WERI-Rb-1 (cell line): ENCODE measurements at regions not wholly inside any gene's neighbourhood (a gene's known extent, or its start where the extent isn't known, plus 50 kb on each side); places are given as distances from the start of the nearest gene placed in this dataset.

Experiments
- DNase-seq: peaks from one replicate; pipeline ENCODE4 v3.0.0-alpha.2; 2020
- H3K27ac ChIP-seq: fragments of 250-450 bp; sonication (Bioruptor Pico); 2 replicates; pipeline ENCODE4 v1.5.1; 2020; ENCODE audit warnings: mild to moderate bottlenecking, moderate library complexity
- H3K27me3 ChIP-seq: fragments of 250-450 bp; sonication (Bioruptor Pico); 2 replicates; pipeline ENCODE4 v1.5.1; 2021; ENCODE audit warnings: mild to moderate bottlenecking, low read depth, moderate library complexity; ENCODE audit not compliant: insufficient read depth, severe bottlenecking
- H3K36me3 ChIP-seq: fragments of 250-450 bp; sonication (Bioruptor Pico); 2 replicates; pipeline ENCODE4 v1.5.1; 2020; ENCODE audit warnings: mild to moderate bottlenecking, moderate library complexity
- H3K4me3 ChIP-seq: 2 replicates; pipeline ENCODE4 v1.5.1; 2011; ENCODE audit warnings: low read depth, mild to moderate bottlenecking, control low read depth, low read length
- H3K9me3 ChIP-seq: fragments of 250-450 bp; sonication (Bioruptor Pico); 2 replicates; pipeline ENCODE4 v1.5.1; 2021; ENCODE audit warnings: mild to moderate bottlenecking, moderate library complexity; ENCODE audit not compliant: severe bottlenecking
- TF ChIP-seq, protein P1 (sequence below): IDR thresholded peaks from 2 replicates; pipeline ENCODE4 v1.5.1; 2011; ENCODE audit warnings: low read depth, mild to moderate bottlenecking, control low read depth, inconsistent platforms, low read length

DNA sequence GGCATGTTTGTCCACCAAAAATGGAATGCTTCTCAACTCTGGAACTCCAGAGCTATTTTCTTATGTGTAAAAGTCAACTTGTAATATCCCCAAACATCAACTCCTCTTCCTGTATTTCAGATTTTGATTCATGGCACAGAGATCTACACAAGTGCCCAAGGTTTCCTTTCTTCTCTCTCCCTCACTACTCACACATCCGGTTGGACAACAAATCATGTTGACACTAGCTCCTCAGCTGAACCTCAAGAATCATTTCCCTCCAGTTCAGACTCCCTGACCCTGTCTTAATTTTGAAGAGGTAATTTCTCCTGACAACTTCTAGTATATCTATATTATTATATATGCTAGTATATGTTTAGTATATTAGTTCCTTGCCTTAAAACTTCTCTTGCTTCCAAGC lies 485.4 kb upstream of the CCDC196 start:
- H3K27ac ChIP-seq, result no peak overlapping the region
- TF ChIP-seq, protein P1, sequence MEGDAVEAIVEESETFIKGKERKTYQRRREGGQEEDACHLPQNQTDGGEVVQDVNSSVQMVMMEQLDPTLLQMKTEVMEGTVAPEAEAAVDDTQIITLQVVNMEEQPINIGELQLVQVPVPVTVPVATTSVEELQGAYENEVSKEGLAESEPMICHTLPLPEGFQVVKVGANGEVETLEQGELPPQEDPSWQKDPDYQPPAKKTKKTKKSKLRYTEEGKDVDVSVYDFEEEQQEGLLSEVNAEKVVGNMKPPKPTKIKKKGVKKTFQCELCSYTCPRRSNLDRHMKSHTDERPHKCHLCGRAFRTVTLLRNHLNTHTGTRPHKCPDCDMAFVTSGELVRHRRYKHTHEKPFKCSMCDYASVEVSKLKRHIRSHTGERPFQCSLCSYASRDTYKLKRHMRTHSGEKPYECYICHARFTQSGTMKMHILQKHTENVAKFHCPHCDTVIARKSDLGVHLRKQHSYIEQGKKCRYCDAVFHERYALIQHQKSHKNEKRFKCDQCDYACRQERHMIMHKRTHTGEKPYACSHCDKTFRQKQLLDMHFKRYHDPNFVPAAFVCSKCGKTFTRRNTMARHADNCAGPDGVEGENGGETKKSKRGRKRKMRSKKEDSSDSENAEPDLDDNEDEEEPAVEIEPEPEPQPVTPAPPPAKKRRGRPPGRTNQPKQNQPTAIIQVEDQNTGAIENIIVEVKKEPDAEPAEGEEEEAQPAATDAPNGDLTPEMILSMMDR, result no peak
- H3K27me3 ChIP-seq, result no peaks in the 10 kb centered on the region
- no peak for DNase-seq
- H3K36me3 ChIP-seq, result no peaks in the 10 kb centered on the region
- peaks cover 8% of the 10 kb centered on the region for H3K9me3 ChIP-seq
- no peak overlapping the region for H3K4me3 ChIP-seq

DNA sequence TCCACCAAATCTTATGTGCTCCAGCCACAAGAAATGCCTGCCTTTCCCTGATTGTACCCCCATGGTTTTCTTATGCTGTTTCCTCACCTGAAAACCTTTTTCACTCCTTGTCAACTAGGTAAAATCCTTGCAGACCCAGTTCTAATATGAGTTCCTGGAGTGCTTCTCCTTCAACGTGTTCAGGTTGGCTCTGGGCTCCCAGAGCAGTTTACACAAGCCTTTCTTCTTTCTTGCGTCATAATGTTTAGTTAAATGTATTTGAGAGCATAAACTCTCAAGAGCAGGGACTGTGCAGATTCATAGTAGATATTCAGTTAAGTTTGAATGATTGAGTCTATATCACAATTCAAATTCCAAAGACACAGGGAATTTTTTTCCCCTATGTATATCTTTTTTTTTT lies 484.8 kb upstream of the CCDC196 start:
- TF ChIP-seq, protein P1, result no peak
- H3K27me3 ChIP-seq, result no peaks in the 10 kb centered on the region
- H3K4me3 ChIP-seq, result no peak overlapping the region
- H3K36me3 ChIP-seq, result no peaks in the 10 kb centered on the region
- H3K27ac ChIP-seq, result no peak overlapping the region
- no peak for DNase-seq
- peaks cover 8% of the 10 kb centered on the region for H3K9me3 ChIP-seq

DNA sequence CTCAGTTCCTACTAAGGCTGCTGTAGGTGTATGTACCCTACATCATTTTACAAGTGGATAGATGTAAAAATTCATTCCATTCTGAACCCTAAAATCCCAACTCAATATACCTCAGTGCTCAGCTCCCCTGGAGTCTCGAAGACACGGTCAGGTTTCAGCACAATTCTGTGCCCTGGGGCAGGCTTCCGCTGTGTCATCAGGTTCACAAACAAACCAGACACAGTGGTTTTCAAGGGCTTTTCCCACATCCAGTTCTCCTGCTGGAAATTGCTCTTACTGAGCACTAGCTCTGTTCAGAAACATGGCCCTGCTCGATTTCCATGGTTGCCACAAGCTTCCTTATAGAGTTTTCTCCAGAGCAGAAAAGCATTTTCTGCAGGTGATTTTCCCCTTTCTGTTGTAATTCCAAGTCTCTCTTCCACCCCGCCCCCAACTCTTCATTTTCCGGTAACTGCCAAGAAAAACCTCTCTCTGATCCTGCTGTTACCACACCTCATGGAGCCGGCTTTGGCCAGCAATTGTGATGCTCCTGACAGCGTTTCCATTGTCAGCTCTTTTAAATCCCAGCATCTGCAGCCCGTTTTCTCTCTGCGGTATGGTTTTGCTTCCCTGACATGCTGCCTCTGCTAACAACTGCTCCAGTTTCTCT lies 483.0 kb upstream of the CCDC196 start:
- no peak overlapping the region for H3K4me3 ChIP-seq
- peak overlapping the region; percentile 17 for H3K27ac ChIP-seq
- H3K36me3 ChIP-seq, result no peaks in the 10 kb centered on the region
- no peaks in the 10 kb centered on the region for H3K27me3 ChIP-seq
- peaks cover 8% of the 10 kb centered on the region for H3K9me3 ChIP-seq
- TF ChIP-seq, protein P1, result no peak
- no peak for DNase-seq

DNA sequence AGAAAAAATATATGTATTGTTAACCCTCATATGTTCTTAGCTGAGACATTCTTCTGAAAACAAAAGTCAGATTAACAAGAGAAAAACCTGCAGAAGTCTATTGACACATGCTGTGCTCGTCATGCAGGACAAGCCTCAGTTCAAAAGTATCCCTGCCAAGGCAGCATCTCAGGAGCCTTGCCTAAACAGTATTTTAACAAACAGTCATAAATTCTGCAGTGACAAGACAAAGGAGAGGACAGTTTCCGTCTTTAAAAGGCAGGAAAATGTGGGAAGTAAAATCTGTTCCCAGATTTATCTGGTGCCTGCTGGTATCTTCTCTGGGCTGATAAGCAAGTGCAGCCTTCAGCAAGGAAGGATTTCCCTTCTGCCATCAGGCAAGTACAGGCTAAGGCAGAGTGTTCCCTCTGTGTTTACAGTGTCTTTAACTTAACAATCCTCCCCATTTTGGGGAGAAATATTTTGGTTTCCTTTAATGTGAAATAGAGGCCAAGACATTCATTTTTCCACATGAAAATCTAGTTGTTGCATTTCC lies 480.2 kb upstream of the CCDC196 start:
- Histone ChIP-seq H3K4me3 (no peak overlapping the region), H3K9me3 (peaks cover 3% of the 10 kb centered on the region), H3K27ac (no peak overlapping the region), H3K36me3 (no peaks in the 10 kb centered on the region), H3K27me3 (no peaks in the 10 kb centered on the region)
- TF ChIP-seq, protein P1, result no peak
- no peak for DNase-seq

DNA sequence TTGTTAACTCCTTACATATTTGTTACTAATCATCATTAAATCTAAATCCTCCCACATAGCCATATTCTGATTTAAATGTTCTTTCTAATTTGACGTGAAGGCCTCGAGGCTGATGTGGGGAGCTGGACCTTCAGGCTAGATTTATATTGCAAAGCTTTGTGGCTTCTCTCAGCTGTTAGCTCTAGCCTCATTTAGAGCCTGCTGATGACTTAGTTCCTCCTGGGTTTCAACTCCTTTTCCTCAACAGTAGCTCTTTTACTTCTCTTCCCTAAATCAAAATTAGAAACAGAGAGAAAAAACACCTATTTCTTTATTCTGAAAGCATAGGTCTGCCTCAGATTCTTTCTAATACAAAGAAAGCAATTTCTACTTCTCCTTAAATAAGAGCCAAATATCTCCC lies 477.5 kb upstream of the CCDC196 start:
- no peak overlapping the region for H3K27ac ChIP-seq
- DNase-seq, result no peak
- no peaks in the 10 kb centered on the region for H3K36me3 ChIP-seq
- no peak overlapping the region for H3K4me3 ChIP-seq
- no peaks in the 10 kb centered on the region for H3K27me3 ChIP-seq
- H3K9me3 ChIP-seq, result no peaks in the 10 kb centered on the region
- TF ChIP-seq, protein P1, result no peak

DNA sequence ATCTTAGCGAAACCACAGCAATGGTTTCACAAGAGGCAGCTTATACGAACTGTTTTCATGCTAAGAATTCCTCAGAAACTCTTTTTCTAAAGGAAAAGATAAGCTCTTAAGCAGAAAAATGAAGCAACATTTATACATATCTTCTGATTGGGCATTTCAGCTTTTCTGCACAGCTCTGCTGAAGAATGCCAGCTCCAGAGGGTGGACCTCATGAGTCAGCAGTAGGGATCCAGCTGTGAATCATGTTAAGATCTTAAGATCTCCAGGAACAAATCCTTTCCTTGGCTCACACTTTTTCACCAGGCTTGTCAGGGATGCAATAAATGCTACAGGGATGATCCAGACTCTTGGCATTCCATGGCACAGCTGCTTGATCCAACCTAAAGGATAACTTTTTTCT lies 477.1 kb upstream of the CCDC196 start:
- H3K4me3 ChIP-seq, result no peak overlapping the region
- no peaks in the 10 kb centered on the region for H3K36me3 ChIP-seq
- no peaks in the 10 kb centered on the region for H3K27me3 ChIP-seq
- TF ChIP-seq, protein P1, result no peak
- no peak overlapping the region for H3K27ac ChIP-seq
- no peak for DNase-seq
- H3K9me3 ChIP-seq, result no peaks in the 10 kb centered on the region
